ENCODE measurements at regions not wholly inside any gene's neighbourhood (a gene's known extent, or its start where the extent isn't known, plus 50 kb on each side); places are given as distances from the start of the nearest gene placed in this dataset.

GRCh38 chr9:93830606-93831005 lies 124.5 kb downstream of the BARX1 start:
- TF ChIP-seq CTCF (conservative IDR thresholded peaks at IDR 0.05 in 1 of 2, IDR thresholded peaks at IDR 0.05 in 1 of 2; ENCODE audit: extremely low read depth in 1 of 2, insufficient read depth in 1 of 2, low read depth in 1 of 2, low read length in 2 of 2) (no peak), EZH2 (IDR thresholded peaks at IDR 0.05; ENCODE audit: borderline replicate concordance, low read length) (no peak)
